ENCODE measurements at regions not wholly inside any gene's neighbourhood (a gene's known extent, or its start where the extent isn't known, plus 50 kb on each side); places are given as distances from the start of the nearest gene placed in this dataset.

- no peak for TF ChIP-seq POLR2A (IDR thresholded peaks at IDR 0.05; ENCODE audit: low read depth, low read length)
- TF ChIP-seq, protein P1, sequence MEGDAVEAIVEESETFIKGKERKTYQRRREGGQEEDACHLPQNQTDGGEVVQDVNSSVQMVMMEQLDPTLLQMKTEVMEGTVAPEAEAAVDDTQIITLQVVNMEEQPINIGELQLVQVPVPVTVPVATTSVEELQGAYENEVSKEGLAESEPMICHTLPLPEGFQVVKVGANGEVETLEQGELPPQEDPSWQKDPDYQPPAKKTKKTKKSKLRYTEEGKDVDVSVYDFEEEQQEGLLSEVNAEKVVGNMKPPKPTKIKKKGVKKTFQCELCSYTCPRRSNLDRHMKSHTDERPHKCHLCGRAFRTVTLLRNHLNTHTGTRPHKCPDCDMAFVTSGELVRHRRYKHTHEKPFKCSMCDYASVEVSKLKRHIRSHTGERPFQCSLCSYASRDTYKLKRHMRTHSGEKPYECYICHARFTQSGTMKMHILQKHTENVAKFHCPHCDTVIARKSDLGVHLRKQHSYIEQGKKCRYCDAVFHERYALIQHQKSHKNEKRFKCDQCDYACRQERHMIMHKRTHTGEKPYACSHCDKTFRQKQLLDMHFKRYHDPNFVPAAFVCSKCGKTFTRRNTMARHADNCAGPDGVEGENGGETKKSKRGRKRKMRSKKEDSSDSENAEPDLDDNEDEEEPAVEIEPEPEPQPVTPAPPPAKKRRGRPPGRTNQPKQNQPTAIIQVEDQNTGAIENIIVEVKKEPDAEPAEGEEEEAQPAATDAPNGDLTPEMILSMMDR (IDR thresholded peaks at IDR 0.05; ENCODE audit: extremely low read depth in 1 of 2, insufficient read depth in 1 of 2, low read depth in 1 of 2, low read length in 2 of 2), result no peak
- no peak for TF ChIP-seq POLR2AphosphoS5 (IDR thresholded peaks at IDR 0.05; ENCODE audit: insufficient read depth, low read depth, low read length)
- no peak for TF ChIP-seq MYC (IDR thresholded peaks at IDR 0.05; ENCODE audit: low read depth, low read length)
- TF ChIP-seq EZH2 (IDR thresholded peaks at IDR 0.05; ENCODE audit: borderline replicate concordance, low read depth, low read length, severe bottlenecking), result no peak
- TF ChIP-seq JUN (IDR thresholded peaks at IDR 0.05; ENCODE audit: borderline replicate concordance, insufficient read depth, insufficient read length, low read depth), result no peak
Measured at GRCh38 chr1:193602705-193603104, 416.3 kb upstream of the B3GALT2 start.
